ENCODE measurements at regions not wholly inside any gene's neighbourhood (a gene's known extent, or its start where the extent isn't known, plus 50 kb on each side); places are given as distances from the start of the nearest gene placed in this dataset.

- no peaks in the 10 kb centered on the region for H3K36me3 ChIP-seq
- intact Hi-C loops (cut with DNase I; ENCODE audit: low total_unique reads) (no loop called here), in situ Hi-C loops (cut with MboI; ENCODE audit: low sequenced_read_pairs in 4 of 4) (no loop called here)
- no peaks in the 10 kb centered on the region for H3K4me1 ChIP-seq
- no peaks in the 10 kb centered on the region for H3K9me3 ChIP-seq
- H3K4me3 ChIP-seq = no peak overlapping the region
- TF ChIP-seq, protein P1, sequence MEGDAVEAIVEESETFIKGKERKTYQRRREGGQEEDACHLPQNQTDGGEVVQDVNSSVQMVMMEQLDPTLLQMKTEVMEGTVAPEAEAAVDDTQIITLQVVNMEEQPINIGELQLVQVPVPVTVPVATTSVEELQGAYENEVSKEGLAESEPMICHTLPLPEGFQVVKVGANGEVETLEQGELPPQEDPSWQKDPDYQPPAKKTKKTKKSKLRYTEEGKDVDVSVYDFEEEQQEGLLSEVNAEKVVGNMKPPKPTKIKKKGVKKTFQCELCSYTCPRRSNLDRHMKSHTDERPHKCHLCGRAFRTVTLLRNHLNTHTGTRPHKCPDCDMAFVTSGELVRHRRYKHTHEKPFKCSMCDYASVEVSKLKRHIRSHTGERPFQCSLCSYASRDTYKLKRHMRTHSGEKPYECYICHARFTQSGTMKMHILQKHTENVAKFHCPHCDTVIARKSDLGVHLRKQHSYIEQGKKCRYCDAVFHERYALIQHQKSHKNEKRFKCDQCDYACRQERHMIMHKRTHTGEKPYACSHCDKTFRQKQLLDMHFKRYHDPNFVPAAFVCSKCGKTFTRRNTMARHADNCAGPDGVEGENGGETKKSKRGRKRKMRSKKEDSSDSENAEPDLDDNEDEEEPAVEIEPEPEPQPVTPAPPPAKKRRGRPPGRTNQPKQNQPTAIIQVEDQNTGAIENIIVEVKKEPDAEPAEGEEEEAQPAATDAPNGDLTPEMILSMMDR (IDR thresholded peaks at IDR 0.05 in 4 of 5, conservative IDR thresholded peaks at IDR 0.05 in 1 of 5) = no peak
- no peak for TF ChIP-seq POLR2A (IDR thresholded peaks at IDR 0.05)
- H3K27me3 ChIP-seq = no peaks in the 10 kb centered on the region
- H3K27ac ChIP-seq = no peak overlapping the region
- ATAC-seq (no peak), DNase-seq (no peak)
These were observed 287.9 kb upstream of the CDIN1 start for GRCh38 chr15:36291501-36291900.

GRCh38 chr15:36294359-36294758, 285.1 kb upstream of the CDIN1 start:
- Histone ChIP-seq H3K36me3 (no peaks in the 10 kb centered on the region), H3K4me3 (no peak overlapping the region), H3K4me1 (no peaks in the 10 kb centered on the region), H3K27me3 (no peaks in the 10 kb centered on the region), H3K9me3 (no peaks in the 10 kb centered on the region), H3K27ac (no peak overlapping the region)
- DNase-seq = no peak
- in situ Hi-C loops (cut with MboI; ENCODE audit: low sequenced_read_pairs in 4 of 4) (no loop called here), intact Hi-C loops (cut with DNase I; ENCODE audit: low total_unique reads) (no loop called here)
- no peak for TF ChIP-seq POLR2A (IDR thresholded peaks at IDR 0.05)
- TF ChIP-seq, protein P1 (IDR thresholded peaks at IDR 0.05 in 4 of 5, conservative IDR thresholded peaks at IDR 0.05 in 1 of 5) = no peak
- no peak for ATAC-seq

DNA sequence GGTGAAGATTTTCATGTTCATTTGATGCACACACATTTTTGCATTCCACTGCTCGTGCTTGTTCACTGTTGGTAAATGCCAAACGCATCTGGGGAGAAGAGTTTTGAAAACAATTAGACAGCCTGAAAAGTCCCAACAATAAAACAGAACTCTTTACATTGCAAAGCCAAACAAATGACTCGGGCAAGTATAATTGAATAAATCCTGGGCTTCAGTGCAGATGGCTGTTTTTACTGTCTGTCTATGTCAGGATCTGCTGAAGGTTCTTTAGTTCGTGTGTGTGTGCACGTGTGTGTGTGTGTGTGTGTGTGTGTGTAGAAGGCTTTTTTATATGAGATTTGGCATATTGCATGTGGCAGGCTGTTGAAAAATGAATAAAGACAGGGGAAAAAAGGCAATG, 277.5 kb upstream of the CDIN1 start:
- Histone ChIP-seq H3K4me3 (no peak overlapping the region), H3K27ac (no peak overlapping the region), H3K9me3 (no peaks in the 10 kb centered on the region), H3K27me3 (no peaks in the 10 kb centered on the region), H3K4me1 (no peaks in the 10 kb centered on the region), H3K36me3 (no peaks in the 10 kb centered on the region)
- intact Hi-C loops (cut with DNase I; ENCODE audit: low total_unique reads) (no loop called here), in situ Hi-C loops (cut with MboI; ENCODE audit: low sequenced_read_pairs in 4 of 4) (no loop called here)
- TF ChIP-seq POLR2A (IDR thresholded peaks at IDR 0.05) = no peak
- TF ChIP-seq, protein P1 (IDR thresholded peaks at IDR 0.05 in 4 of 5, conservative IDR thresholded peaks at IDR 0.05 in 1 of 5) = no peak
- ATAC-seq = no peak
- no peak for DNase-seq

DNA sequence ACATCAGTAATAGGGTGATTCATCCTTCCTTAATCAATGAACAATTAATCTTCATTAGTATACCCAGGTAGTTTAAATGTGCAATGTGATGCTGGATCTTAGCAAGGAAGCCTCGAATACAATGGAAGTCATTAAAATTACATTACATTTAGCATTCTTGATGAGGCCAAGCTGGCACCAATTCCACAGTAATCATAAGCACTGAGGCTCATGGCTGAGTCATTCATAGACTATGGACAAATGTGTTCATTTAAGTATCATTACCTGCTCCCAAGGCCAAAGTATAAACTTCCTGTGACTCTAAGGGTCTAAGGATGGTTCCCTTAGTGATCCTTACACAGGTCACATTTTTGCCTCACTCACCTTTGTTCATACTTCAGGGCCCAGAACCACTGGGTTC, 266.4 kb upstream of the CDIN1 start:
- no peaks in the 10 kb centered on the region for H3K4me1 ChIP-seq
- TF ChIP-seq, protein P1 (IDR thresholded peaks at IDR 0.05 in 4 of 5, conservative IDR thresholded peaks at IDR 0.05 in 1 of 5) = no peak
- TF ChIP-seq POLR2A (IDR thresholded peaks at IDR 0.05) = no peak
- H3K9me3 ChIP-seq = no peaks in the 10 kb centered on the region
- ATAC-seq (no peak), DNase-seq (no peak)
- H3K4me3 ChIP-seq = no peak overlapping the region
- intact Hi-C loops (cut with DNase I; ENCODE audit: low total_unique reads) = no loop called here
- in situ Hi-C loops (cut with MboI; ENCODE audit: low sequenced_read_pairs in 4 of 4) = no loop called here
- H3K36me3 ChIP-seq = no peaks in the 10 kb centered on the region
- no peaks in the 10 kb centered on the region for H3K27me3 ChIP-seq
- no peak overlapping the region for H3K27ac ChIP-seq

- in situ Hi-C loops (cut with MboI; ENCODE audit: low sequenced_read_pairs in 4 of 4) = no loop called here
- Histone ChIP-seq H3K36me3 (no peaks in the 10 kb centered on the region), H3K27me3 (no peaks in the 10 kb centered on the region), H3K27ac (no peak overlapping the region), H3K4me1 (no peaks in the 10 kb centered on the region), H3K4me3 (no peak overlapping the region), H3K9me3 (no peaks in the 10 kb centered on the region)
- ATAC-seq (no peak), DNase-seq (no peak)
- TF ChIP-seq, protein P1 (IDR thresholded peaks at IDR 0.05 in 4 of 5, conservative IDR thresholded peaks at IDR 0.05 in 1 of 5) = no peak
- TF ChIP-seq POLR2A (IDR thresholded peaks at IDR 0.05) = no peak
- intact Hi-C loops (cut with DNase I; ENCODE audit: low total_unique reads) = no loop called here
These were observed 265.6 kb upstream of the CDIN1 start for GRCh38 chr15:36313736-36314280.
